NOMO-1 treated with DMSO at 0.1 percent for 48 hours (cell line): ENCODE measurements at regions not wholly inside any gene's neighbourhood (a gene's known extent, or its start where the extent isn't known, plus 50 kb on each side); places are given as distances from the start of the nearest gene placed in this dataset.

Experiments
- DNase-seq: peaks from one replicate; lab custom pipeline; 2025; ENCODE audit not compliant: unreplicated experiment; lab: John Stamatoyannopoulos, UW

GRCh38 chr10:2982146-2982545, 85.2 kb upstream of the PFKP start:
- no peak for DNase-seq

GRCh38 chr10:2981361-2981801, 86.0 kb upstream of the PFKP start:
- no peak for DNase-seq

- DNase-seq: no peak
Measured at GRCh38 chr10:2980791-2981360, 86.5 kb upstream of the PFKP start.

- DNase-seq: no peak
Measured at GRCh38 chr10:2980116-2980515, 87.2 kb upstream of the PFKP start.

GRCh38 chr10:2979306-2979705, 88.0 kb upstream of the PFKP start:
- DNase-seq: peak; percentile 85

- peak; percentile 8 for DNase-seq
Measured at GRCh38 chr10:2978574-2979273, 88.6 kb upstream of the PFKP start.

GRCh38 chr10:2978111-2978510, 89.2 kb upstream of the PFKP start:
- DNase-seq: peak; percentile 60

- no peak for DNase-seq
Measured at GRCh38 chr10:2974503-2975207, 92.7 kb upstream of the PFKP start.

GRCh38 chr10:2974083-2974482, 93.3 kb upstream of the PFKP start:
- DNase-seq: no peak

GRCh38 chr10:2972810-2973209, 94.5 kb upstream of the PFKP start:
- no peak for DNase-seq

GRCh38 chr10:2972216-2972615, 95.1 kb upstream of the PFKP start:
- DNase-seq: no peak

- no peak for DNase-seq
Measured at GRCh38 chr10:2970190-2970823, 97.0 kb upstream of the PFKP start.

GRCh38 chr10:2968401-2969058, 98.8 kb upstream of the PFKP start:
- DNase-seq: no peak

GRCh38 chr10:2966134-2966533, 101.2 kb upstream of the PFKP start:
- no peak for DNase-seq

GRCh38 chr10:2964632-2965296, 102.6 kb upstream of the PFKP start:
- DNase-seq: no peak

GRCh38 chr10:2963889-2964631, 103.3 kb upstream of the PFKP start:
- DNase-seq: no peak

- no peak for DNase-seq
Measured at GRCh38 chr10:2962194-2962593, 105.2 kb upstream of the PFKP start.

GRCh38 chr10:2958659-2959058, 108.7 kb upstream of the PFKP start:
- DNase-seq: no peak

- DNase-seq: no peak
Measured at GRCh38 chr10:2957785-2958184, 109.6 kb upstream of the PFKP start.

GRCh38 chr10:2955064-2955463, 112.3 kb upstream of the PFKP start:
- no peak for DNase-seq
